Liver (tissue), 8 donors: ENCODE measurements at regions not wholly inside any gene's neighbourhood (a gene's known extent, or its start where the extent isn't known, plus 50 kb on each side); places are given as distances from the start of the nearest gene placed in this dataset.

Source experiments
- DNase-seq: peaks from one replicate; pipeline ENCODE4 v3.0.0-alpha.2; 2017; ENCODE audit warnings: low spot score
- H3K27ac ChIP-seq, 2 donors: one replicate each; pipeline ENCODE4 v1.7.0; 2013; ENCODE audit warnings: inconsistent platforms in 2 of 2, low read length in 2 of 2, control low read depth in 1 of 2, low read depth in 1 of 2, mild to moderate bottlenecking in 1 of 2
- H3K27me3 ChIP-seq, 4 donors: one replicate each; pipeline versions ENCODE4 v1.6.1 to v1.7.0; 2013; ENCODE audit warnings: low read length in 3 of 4, inconsistent platforms in 1 of 4, mild to moderate bottlenecking in 1 of 4, moderate library complexity in 1 of 4; ENCODE audit not compliant: control insufficient read depth in 4 of 4, insufficient read depth in 4 of 4
- H3K36me3 ChIP-seq, 4 donors: one replicate each; pipeline versions ENCODE4 v1.6.1 to v1.7.0; 2013; ENCODE audit warnings: low read length in 3 of 4, mild to moderate bottlenecking in 3 of 4, low read depth in 1 of 4, moderate library complexity in 1 of 4; ENCODE audit not compliant: control insufficient read depth in 4 of 4, insufficient read depth in 3 of 4
- H3K4me1 ChIP-seq, 4 donors: one replicate each; pipeline versions ENCODE4 v1.6.1 to v1.7.0; 2013; ENCODE audit warnings: low read length in 3 of 4, mild to moderate bottlenecking in 3 of 4, moderate library complexity in 1 of 4; ENCODE audit not compliant: control insufficient read depth in 4 of 4, insufficient read depth in 4 of 4
- H3K4me3 ChIP-seq, 3 donors: one replicate each; pipeline versions ENCODE4 v1.6.1 to v1.7.0; 2013; ENCODE audit warnings: low read length in 3 of 3, control low read depth in 1 of 3, low read depth in 1 of 3, mild to moderate bottlenecking in 1 of 3
- H3K9ac ChIP-seq, 2 donors: one replicate each; pipeline ENCODE4 v1.7.0; 2013; ENCODE audit warnings: low read length in 2 of 2, mild to moderate bottlenecking in 2 of 2, moderate library complexity in 2 of 2, control low read depth in 1 of 2, low read depth in 1 of 2
- H3K9me3 ChIP-seq, 4 donors: one replicate each; pipeline versions ENCODE4 v1.6.1 to v1.7.0; 2013; ENCODE audit warnings: low read length in 3 of 4; ENCODE audit not compliant: control insufficient read depth in 4 of 4
- CTCF ChIP-seq: fragments of 150-350 bp; IDR thresholded peaks from 2 replicates; pipeline ENCODE4 v1.5.1; 2017; ENCODE audit warnings: improper control_type of control experiment, low read depth, low read length; ENCODE audit not compliant: missing input control
- FOXA2 ChIP-seq: IDR thresholded peaks from 2 replicates; pipeline ENCODE4 v1.6.1; 2016; ENCODE audit warnings: antibody characterized with exemption
- GABPA ChIP-seq, 2 donors: IDR thresholded peaks in 1 of 2; conservative IDR thresholded peaks in 1 of 2; 2 replicates each; pipeline ENCODE4 v1.6.1; 2016; ENCODE audit warnings: antibody characterized with exemption in 2 of 2, mild to moderate bottlenecking in 1 of 2, moderate library complexity in 1 of 2
- HNF4A ChIP-seq, 2 donors: conservative IDR thresholded peaks; 2 replicates each; pipeline ENCODE4 v1.6.1; 2016; ENCODE audit warnings: antibody characterized with exemption in 2 of 2, mild to moderate bottlenecking in 2 of 2
- HNF4G ChIP-seq: IDR thresholded peaks from 2 replicates; pipeline ENCODE4 v1.6.1; 2016; ENCODE audit warnings: antibody characterized with exemption
- JUND ChIP-seq, 2 donors: IDR thresholded peaks; 2 replicates each; pipeline ENCODE4 v1.6.1; 2016; ENCODE audit warnings: antibody characterized with exemption in 2 of 2
- MAX ChIP-seq: IDR thresholded peaks from 2 replicates; pipeline ENCODE4 v1.6.1; 2016; ENCODE audit warnings: antibody characterized with exemption
- NR2F2 ChIP-seq: IDR thresholded peaks from 2 replicates; pipeline ENCODE4 v1.6.1; 2016; ENCODE audit warnings: antibody characterized with exemption
- REST ChIP-seq: IDR thresholded peaks from 2 replicates; pipeline ENCODE4 v1.6.1; 2016; ENCODE audit warnings: antibody characterized with exemption, mild to moderate bottlenecking
- RXRA ChIP-seq, 2 donors: IDR thresholded peaks; 2 replicates each; pipeline ENCODE4 v1.6.1; 2017 to 2018; ENCODE audit warnings: antibody characterized with exemption in 2 of 2, mild to moderate bottlenecking in 1 of 2
- SP1 ChIP-seq: IDR thresholded peaks from 2 replicates; pipeline ENCODE4 v1.6.1; 2018; ENCODE audit warnings: antibody characterized with exemption, mild to moderate bottlenecking
- YY1 ChIP-seq: IDR thresholded peaks from 2 replicates; pipeline ENCODE4 v1.6.1; 2016; ENCODE audit warnings: antibody characterized with exemption, mild to moderate bottlenecking
- WGBS: extraction: QIAGEN DNeasy Blood & Tissue Kit; methylation state at CpG from one replicate; pipeline ENCODE4 v1.1.7; 2013; 5-methylcytosine and 5-hydroxymethylcytosine counted together
- TF ChIP-seq, protein P1 (sequence below): IDR thresholded peaks from 2 replicates; pipeline ENCODE4 v1.6.1; 2016; ENCODE audit warnings: antibody characterized with exemption
- donor health status: healthy.
- donor health status: healthy.
- donor health status: healthy.
- donor health status: healthy.
- donor health status: healthy.

GRCh38 chr2:11947956-11948355 lies 201.5 kb downstream of the LPIN1 start:
- no peaks in the 10 kb centered on the region for H3K27me3 ChIP-seq
- DNase-seq, result no peak
- 79% methylated on average over 4 of the region's 4 CpGs for WGBS
- no peaks in the 10 kb centered on the region for H3K36me3 ChIP-seq
- H3K9ac ChIP-seq, result no peak overlapping the region
- TF ChIP-seq NR2F2, result no peak
- no peak for TF ChIP-seq REST
- no peak for TF ChIP-seq HNF4G
- TF ChIP-seq HNF4A (conservative IDR thresholded peaks at IDR 0.05), result no peak
- no peak for TF ChIP-seq FOXA2
- TF ChIP-seq RXRA (IDR thresholded peaks at IDR 0.05), result no peak
- TF ChIP-seq CTCF, result no peak
- TF ChIP-seq JUND (IDR thresholded peaks at IDR 0.05), result no peak
- no peak for TF ChIP-seq GABPA (IDR thresholded peaks at IDR 0.05 in 1 of 2, conservative IDR thresholded peaks at IDR 0.05 in 1 of 2)
- TF ChIP-seq, protein P1, sequence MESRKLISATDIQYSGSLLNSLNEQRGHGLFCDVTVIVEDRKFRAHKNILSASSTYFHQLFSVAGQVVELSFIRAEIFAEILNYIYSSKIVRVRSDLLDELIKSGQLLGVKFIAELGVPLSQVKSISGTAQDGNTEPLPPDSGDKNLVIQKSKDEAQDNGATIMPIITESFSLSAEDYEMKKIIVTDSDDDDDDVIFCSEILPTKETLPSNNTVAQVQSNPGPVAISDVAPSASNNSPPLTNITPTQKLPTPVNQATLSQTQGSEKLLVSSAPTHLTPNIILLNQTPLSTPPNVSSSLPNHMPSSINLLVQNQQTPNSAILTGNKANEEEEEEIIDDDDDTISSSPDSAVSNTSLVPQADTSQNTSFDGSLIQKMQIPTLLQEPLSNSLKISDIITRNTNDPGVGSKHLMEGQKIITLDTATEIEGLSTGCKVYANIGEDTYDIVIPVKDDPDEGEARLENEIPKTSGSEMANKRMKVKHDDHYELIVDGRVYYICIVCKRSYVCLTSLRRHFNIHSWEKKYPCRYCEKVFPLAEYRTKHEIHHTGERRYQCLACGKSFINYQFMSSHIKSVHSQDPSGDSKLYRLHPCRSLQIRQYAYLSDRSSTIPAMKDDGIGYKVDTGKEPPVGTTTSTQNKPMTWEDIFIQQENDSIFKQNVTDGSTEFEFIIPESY, result no peak
- TF ChIP-seq SP1, result no peak
- no peak for TF ChIP-seq MAX
- TF ChIP-seq YY1, result no peak
- no peak overlapping the region for H3K4me3 ChIP-seq
- H3K4me1 ChIP-seq, result no peaks in the 10 kb centered on the region
- no peaks in the 10 kb centered on the region for H3K9me3 ChIP-seq
- H3K27ac ChIP-seq, result no peak overlapping the region

DNA sequence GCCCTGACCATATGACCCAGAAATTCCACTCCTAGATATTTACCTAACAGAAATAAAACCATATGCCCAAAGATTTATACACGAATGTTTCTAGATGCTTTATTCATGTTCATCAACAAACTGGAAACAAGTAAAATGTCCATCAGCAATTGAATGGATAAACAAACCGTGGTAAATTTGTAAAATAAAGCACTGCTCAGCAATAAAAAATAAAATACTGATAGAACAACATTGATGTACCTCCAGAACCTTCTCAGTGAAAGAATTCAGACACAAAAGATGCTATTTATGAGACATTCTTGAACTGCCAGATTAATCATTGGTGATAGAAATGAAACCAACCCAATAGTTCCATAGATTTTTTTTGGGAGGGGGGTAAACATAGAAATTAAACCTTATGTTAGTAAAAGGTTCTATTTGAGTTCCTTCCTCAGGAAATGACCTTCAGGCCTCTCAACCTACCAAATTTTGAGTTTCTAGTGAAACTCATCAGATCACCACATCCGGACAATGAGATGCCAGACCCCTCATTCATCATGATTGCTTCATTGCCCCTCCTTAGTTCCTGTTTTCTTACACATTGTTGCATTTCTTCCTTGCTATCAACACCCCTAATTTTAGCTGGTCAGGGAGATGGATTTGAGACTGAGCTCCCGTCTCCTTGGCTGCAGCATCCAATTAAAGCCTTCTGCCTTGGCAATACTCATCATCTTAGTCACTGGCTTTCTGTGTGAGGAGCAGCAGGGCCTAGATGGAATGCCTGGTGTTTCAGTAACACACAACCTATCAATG lies 203.5 kb downstream of the LPIN1 start:
- Histone ChIP-seq H3K27ac (no peak overlapping the region), H3K9me3 (no peaks in the 10 kb centered on the region), H3K9ac (no peak overlapping the region), H3K36me3 (no peaks in the 10 kb centered on the region), H3K4me3 (no peak overlapping the region), H3K4me1 (no peaks in the 10 kb centered on the region), H3K27me3 (no peaks in the 10 kb centered on the region)
- no peak for DNase-seq
- 68% methylated on average over 4 of the region's 4 CpGs for WGBS
- TF ChIP-seq SP1, result no peak
